Nucleus accumbens (tissue), 56 donors: ENCODE measurements at regions not wholly inside any gene's neighbourhood (a gene's known extent, or its start where the extent isn't known, plus 50 kb on each side); places are given as distances from the start of the nearest gene placed in this dataset.

Source experiments
- DNase-seq, 56 donors: peaks; one replicate each; lab custom pipeline; 2025; lab: John Stamatoyannopoulos, UW

DNA sequence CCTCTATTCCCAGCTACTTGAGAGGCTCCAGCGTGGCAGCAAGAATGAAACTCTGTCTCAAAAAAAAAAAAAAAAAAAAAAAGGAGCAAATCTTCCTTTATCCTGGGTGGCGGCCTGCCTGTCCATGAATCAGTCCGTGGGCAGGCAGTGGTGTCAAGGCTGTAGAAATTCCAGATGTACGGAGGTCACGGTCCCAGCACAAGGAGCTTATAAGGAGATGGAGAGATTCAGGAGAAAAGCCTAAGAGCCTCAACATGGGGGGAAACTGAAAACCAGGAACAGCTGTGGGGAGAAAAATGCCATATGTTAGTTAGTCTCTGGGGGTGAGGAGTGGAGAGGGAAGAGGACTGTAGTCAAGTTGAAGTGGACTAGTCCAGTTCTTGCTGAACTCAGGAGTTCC lies 130.5 kb upstream of the CRY1 start:
- DNase-seq = no peak

DNA sequence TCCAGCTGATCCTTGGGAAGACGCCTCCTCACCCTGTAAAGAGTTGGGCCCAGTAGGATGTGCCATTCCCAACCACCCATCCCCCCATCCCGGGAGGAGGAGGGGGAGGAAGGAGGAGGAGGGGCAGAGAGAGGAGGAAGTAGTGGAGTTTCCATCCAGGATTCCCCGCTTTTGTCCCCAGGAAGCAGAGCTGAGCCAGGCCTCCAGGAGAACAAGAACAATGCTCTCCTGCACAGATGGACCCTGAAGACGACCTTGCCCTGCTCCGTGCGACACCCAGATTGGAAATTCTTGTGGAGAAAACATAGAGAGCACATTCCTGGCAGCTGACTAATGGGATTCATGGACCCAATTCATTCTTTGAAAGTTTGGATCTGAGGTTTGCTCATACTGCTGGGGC lies 132.3 kb upstream of the CRY1 start:
- DNase-seq = no peak

DNA sequence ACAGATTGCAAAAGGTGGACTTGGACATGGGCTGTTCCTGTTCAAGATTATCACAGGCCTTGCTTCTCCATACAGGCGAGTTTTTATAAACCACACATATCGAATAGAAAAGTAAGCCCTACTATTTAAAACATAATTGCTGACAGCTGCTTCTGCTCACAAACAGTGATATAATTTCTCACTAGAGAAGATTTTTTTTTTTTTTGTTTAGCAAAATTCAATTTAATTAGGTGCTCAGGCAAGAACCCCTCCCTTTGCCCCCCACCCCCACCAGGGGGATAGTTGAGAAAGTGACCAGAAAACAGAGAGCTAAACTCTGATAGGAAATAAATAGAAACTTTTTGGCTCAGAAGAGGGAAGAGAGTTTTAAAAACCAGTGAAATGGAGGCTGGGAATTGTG lies 132.8 kb upstream of the CRY1 start:
- no peak for DNase-seq

DNA sequence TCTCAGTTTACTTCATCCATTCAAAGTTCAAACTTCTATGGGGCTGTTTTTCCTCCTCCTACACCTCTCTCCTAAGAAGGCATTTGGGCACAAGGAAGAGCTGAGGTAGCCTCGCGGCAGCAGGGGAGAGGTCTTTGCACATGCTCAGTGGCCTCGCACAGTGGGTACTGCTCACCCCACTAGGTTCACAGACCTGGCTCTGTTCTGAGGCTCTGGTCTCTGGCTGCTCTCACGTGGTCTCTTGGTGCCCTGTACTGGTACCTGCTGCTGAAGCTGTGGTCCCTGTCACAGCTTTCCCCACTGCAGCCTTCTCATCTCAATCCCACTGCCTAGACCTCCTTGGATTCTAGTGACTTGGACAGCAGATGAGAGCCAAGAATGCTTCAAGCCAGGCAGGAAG lies 134.7 kb upstream of the CRY1 start:
- DNase-seq = no peak

DNA sequence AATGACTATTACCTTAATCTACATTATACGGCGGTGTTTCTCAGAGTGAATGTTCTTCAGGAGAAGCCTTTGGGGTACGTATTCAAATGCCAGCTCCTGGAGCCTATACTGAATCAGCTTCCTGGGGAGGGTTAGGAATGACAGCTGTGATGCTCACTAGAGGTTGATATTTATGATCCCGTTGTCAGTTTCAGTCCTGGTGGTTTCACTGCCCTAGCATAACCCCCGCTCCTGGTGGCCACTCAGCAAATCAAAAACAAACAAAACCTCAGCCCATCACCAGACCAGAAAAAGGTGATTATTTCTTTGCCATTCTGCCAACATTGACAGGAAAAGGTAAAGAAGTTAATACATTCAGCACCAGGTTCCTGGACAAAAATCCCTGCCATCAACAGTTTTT lies 136.5 kb upstream of the CRY1 start:
- DNase-seq = no peak

DNA sequence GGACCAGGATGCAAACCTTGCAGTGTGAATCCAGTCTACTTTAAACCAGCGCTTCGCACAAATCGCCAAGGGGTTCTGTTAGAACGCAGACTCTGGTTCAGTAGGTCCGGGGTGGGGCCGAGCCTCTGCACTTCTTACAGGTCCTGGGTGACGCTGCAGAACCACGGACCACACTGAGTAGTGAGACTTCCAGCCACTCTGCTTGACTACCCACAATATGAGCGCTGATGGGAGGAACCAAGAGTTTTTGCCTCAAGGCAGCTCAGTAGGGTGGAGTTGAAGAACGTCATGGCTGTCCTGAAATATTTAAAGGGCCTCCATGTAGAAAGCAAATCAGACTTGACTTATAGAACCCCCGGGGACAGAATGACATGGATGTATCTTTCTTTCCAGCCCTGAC lies 138.0 kb upstream of the CRY1 start:
- DNase-seq = no peak

DNA sequence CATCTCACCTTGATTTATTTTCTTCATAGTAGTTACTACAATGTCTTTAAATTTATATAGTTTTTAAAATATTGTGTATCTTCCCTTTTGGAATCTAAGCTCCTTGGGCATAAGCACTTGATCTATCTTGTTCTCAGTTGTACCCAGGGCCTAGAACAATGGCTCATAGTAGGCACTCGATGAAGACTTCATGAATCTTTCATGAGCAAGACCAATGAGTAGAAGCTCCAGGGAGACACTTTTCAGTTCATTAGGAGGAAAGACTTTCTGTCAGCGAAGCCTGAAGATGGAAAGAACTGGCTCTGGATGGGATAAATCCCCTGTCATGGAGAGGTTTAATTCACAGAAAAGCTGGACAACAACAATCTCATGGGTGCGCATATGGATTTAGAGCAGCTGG lies 140.2 kb upstream of the CRY1 start:
- no peak for DNase-seq

DNA sequence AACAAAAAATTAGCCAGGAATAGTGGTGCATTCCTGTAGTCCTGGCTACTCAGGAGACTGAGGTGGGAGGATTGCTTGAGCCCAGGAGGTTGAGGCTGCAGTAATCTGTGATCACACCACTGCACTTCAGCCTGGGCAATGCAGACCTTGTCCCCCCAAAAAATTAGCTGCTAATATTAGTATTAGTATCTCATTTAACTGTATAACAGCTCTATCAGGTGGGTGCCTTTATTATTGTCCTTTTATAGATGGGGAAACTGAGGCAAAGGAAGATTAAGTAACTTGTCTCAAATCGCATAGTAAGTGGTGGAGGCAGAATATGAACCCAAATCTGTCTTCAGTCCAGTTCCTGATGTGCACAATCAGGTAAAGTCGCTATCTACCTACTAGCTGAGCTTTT lies 142.3 kb upstream of the CRY1 start:
- DNase-seq = no peak

DNA sequence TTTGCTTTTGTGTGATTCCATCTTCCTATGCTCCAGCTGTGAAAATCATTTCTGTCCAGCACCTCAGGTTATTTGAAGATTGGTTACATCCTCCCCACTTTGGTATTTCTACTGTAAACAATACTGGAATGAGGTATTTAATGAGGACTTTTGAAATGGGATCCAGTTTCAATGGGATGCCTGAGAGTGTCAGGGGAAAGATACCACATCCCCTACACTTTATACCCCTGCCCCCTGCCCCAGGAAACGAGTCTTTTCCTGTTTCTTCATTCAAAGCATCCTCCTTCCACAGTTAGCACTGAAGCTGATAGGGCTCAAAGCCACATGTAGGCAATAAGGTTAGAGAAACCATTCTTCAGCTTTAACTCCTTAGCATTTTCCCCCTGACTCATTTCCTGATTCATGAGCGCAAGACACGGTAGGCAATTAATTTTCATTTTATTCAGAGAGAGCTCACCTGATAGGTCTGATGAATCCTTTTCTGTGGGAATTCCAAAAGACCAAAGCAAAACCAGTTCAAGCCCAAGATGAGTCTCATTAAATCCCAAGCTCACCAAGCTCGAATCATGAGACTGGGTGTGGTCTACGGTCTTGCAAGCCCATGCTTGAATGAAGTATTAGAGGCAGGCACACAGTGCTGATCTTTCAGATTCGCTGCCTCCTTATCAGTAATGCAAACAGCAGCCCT lies 143.6 kb upstream of the CRY1 start:
- DNase-seq = no peak

DNA sequence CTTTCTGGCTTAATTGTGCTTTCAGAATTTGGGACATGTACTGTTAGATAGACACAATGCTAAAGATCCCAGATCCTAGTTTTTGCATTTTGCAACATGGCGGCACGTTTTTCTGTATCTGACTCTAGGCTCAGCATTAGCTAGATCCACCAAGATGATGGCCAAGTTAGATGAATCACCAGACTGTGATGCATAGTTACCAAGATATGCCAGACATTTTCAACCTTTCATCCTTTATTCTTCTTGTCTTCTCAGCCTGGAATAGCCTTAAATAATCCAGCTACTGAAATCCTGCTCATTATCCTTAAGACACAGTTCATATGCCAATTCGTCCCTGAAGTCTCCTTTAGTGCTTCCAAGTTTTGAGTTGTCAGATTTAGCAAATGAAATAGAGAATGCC lies 144.9 kb upstream of the CRY1 start:
- DNase-seq = no peak

DNA sequence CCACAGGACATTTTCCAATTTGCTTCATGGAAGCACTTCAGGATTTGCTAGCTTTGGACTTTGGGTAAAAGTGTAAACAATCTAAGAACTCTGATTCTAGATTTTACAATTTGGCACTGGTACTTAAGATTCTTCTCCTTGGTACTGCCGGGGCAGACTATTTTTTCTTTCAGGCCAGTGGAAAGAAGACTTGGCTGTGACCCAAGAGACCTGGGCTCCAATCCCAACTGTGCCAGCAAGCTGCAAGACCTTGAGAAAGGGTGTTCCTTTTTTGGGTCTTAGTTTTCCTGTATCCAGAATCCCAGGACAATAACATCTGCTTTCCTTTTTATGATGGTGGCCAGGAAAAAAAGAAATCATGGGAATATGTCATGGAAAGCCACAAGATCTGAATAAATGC lies 148.1 kb upstream of the CRY1 start:
- peak in 6 of 56 donors; percentile 0 to 39 (median 2) for DNase-seq

DNA sequence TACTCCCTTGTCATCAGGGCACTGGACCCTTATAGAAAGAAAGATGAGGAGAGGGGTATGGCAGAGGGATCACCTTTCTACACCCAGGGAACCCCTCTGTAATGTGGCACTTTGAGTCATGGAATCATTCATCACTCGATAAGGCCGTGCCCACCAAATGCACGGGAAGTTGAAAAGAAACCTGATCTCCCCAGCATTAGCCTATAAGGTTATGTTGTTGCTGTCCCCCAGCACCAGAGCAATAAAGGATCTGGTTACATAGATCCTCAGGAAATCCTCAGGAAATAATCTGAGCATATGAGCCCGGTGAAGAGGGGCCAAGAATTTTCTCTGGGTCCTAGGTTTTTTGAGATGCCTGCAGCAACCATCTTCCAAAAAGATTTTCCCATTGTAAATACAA lies 148.8 kb upstream of the CRY1 start:
- no peak for DNase-seq

DNA sequence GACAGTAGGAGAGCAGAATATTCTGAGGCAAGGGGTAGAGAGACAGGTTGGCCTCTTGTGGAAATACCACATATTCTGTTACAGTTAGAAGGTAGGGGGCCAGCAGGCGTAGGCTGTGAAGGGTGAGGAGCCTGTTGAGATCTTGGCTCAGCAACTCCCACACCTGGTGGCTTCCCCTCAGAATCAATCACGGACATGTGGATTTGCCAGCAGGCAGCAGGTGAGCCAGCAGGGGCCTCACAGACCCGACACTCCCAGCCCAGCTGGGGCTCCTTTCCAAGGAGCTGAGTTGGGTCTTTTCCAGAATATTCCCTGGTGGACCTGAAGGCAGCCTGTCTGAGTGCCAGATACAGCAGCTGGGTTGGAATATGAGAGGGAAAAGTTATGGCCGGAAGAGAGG lies 150.0 kb upstream of the CRY1 start:
- no peak for DNase-seq

DNA sequence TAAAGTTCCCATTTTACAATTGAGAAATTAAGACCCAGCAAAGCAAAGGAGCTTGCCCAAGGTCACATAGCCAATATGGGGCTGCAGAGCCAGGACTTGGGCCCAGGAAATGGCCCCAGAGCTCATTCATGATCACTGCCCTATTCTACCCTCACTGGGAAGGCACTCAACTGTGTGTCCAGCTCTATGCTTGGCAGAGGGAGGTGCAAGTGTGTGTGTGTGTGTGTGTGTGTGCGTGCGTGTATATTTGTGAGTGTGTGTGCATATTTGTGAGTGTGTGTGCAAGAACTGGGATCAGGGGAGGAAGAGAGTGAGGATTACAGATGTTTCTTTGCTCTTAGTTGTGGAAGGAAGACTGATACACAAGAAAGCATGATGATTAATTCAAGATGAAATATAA lies 151.2 kb upstream of the CRY1 start:
- no peak for DNase-seq

DNA sequence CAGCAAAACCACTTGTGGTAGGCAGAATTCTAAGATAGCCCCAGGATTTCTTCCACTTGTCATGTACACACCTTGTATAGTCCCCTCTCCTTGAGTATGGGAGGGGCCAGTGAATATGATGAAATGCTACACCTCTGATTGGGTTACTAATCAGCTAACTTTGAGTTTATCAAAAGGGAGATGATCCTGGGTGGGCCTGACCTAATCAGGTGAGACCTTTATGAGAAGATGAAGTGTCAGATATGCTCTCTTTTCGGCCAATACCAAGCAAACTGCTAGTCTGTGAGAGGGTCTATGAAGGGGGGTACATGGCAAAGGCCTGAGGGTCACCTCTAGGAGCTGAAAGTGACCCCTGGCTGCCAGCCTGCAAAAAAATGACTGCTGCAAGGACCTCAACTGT lies 154.3 kb upstream of the CRY1 start:
- no peak for DNase-seq

DNA sequence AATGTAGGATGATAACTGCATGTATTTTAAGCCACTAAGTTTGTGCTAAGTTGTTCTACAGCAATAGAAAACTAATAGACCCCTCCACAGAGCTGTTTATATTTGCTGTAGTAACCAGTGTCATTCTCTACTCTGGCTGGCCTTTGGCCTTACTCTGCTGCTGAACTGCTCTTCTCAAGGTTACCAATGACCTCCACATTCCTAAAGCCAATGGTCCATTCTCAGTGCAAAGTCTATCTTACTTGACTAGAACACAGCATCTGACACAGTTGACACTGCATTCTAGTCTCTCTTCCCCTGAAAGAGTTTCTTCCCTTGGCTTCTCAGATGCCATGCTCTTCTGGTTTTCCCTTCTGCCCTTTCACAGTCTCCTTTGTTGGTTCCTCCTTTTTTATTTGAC lies 154.8 kb upstream of the CRY1 start:
- DNase-seq = no peak

DNA sequence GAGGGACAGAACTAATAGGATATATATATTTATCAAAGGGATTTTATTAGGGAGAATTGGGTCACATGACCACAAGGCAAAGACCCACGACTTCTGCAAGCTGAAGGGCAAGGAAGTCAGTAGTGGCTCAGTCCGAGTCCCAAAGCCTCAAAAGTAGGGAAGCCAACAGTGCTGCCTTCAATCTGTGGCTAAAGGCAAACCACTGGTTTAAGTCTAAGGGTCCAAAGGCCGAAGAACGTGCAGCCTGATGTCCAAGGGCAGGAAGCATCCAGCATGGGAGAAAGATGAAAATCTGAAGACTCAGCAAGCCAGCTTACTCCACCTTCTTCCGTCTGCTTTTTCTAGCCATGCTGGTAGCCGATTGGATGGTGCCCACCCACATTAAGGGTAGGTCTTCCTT lies 157.9 kb upstream of the CRY1 start:
- no peak for DNase-seq

DNA sequence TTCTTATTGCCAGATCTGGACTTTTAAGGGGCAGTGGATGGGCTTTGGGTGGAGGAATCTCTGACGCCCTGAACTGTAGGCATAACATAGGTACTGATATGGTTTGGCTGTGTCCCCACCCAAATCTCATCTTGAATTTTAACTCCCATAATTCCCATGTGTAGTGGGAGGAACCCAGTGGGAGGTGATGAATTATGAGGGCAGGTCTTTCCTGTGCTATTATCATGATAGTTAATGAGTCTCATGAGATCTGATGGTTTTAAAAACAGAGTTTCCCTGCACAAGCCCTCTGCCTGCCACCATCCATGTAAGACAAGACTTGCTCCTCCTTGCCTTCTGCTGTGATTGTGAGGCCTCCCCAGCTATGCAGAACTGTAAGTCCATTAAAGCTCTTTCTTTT lies 160.0 kb upstream of the CRY1 start:
- DNase-seq = no peak

DNA sequence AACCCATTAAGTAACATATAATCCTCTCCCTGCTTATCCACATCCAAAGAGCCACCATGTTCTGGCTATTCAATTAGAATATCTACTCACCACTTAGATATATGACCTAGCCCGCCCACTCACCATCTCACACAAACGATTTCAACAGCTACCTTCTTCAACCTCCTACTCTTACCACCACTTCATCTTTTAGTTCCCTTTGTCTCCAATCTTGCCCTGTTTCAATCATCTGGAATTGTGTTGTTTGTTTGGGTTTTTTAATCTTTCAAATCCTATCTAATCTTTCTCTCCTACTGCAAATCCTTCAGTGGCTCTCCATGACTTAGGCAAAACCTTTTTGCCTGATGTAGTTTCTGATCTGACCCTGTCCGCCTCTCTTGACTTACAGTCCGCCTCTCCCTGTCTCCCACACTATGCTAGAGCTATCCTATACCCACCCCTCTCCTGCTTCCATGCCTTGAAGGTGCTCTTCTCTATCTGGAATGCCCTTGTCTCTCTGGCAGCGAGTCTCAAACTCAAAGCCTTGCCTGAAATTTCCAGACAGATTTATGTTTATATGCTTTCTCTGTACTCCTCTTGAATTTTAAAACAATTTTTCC lies 161.0 kb upstream of the CRY1 start:
- DNase-seq = no peak

DNA sequence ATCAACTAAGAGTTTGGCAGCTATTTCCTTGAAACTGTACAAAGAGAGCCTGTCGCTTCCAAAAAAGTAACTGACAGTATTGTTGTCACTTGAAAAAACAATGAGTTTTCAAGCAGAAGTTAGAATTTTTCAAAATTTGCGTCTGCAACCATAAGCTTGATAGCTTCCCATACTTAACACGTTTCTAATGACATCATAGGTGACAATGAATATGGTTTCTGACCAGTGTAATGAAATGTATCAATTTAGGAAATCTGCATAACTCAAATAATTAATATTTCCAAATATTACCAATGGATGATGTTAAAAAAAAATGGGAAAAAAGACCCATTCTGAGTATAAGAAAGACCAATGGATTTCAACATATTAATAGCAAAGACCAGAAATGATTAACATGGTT lies 165.4 kb upstream of the CRY1 start:
- no peak for DNase-seq

DNA sequence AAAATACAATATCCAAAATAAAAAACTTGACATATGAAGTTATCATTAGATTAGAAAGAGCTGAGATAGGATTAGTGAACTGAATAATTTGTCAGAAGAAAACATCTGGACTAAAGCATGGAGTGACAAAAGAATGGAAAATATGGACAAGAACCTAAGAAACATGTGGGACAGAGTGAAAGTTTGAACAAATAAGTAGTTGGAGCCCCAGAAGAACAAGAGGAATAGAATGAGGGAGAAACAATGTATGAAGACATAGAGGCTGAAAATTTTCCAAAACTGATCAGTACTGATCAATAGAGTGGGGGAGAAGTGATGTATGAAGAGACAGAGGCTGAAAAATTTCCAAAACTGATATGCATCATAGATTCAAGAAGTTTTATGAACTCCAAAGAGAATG lies 170.6 kb upstream of the CRY1 start:
- DNase-seq = no peak

DNA sequence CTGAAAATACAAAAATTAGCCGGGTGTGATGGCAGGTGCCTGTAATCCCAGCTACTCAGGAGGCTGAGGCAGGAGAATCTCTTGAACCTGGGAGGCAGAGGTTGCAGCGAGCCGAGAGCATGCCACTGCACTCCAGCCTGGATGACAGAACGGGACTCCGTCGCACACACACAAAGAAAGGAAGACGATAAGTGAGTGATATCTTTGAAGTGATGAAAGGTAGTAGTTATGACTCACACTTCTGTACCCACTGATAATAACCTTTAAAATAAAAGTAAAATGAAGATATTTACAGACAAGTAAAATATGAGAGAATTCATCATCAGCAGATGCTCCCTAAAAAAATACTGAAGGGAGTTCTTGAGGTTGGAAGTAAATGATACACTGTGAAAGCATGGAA lies 171.3 kb upstream of the CRY1 start:
- DNase-seq = no peak

DNA sequence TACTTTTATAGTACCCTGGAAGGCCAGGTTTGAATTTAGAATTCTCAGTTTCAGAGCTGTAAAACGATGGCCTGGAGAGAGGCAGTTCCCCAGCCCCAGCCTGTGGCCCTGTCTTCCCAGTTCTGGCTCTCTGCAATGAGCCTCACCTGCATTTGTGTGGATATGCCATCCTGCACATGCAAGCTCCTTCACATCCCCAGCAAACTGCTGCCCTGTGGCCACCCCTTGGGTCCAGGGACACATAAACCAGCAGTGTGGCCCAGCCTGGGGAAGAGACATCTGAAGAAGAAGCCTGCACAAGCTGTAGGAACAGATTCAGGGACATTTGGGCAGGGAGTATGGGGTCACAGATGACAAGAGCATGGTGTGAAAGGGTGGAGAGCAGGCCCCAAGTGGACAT lies 174.3 kb upstream of the CRY1 start:
- DNase-seq = no peak
